Fibroblast of villous mesenchyme (primary cell): ENCODE measurements at regions not wholly inside any gene's neighbourhood (a gene's known extent, or its start where the extent isn't known, plus 50 kb on each side); places are given as distances from the start of the nearest gene placed in this dataset.

Source experiments
- DNase-seq: peaks from one replicate; pipeline ENCODE4 v3.0.0-alpha.2; 2010; ENCODE audit warnings: low read depth
- H3K4me3 ChIP-seq: 2 replicates; pipeline ENCODE4 v1.5.1; 2011; ENCODE audit warnings: low read depth, mild to moderate bottlenecking, low read length
- TF ChIP-seq, protein P1 (sequence below): IDR thresholded peaks from 2 replicates; pipeline ENCODE4 v1.5.1; 2012; ENCODE audit warnings: low read depth, mild to moderate bottlenecking, low read length; ENCODE audit not compliant: insufficient read depth

DNA sequence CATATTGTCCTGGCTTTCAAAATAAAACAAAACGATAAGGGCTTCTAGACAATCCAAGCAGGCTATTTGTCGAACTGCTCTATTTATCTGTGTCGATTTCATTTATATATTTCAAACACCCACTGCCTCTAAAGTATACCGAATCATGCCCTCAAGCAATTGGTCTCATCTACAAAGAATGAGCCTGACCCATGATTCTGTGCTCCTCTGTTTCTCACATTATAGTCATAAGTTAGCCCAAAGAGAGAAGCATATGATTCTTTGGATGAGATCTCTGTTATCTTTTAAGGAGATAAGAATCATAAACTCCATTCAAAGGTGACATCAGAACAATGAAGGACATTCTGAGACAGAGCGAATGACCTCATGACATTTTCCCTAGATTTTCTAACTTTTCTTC, 191.1 kb downstream of the MAP2K6 start:
- no peak overlapping the region for H3K4me3 ChIP-seq
- DNase-seq, result no peak
- TF ChIP-seq, protein P1, sequence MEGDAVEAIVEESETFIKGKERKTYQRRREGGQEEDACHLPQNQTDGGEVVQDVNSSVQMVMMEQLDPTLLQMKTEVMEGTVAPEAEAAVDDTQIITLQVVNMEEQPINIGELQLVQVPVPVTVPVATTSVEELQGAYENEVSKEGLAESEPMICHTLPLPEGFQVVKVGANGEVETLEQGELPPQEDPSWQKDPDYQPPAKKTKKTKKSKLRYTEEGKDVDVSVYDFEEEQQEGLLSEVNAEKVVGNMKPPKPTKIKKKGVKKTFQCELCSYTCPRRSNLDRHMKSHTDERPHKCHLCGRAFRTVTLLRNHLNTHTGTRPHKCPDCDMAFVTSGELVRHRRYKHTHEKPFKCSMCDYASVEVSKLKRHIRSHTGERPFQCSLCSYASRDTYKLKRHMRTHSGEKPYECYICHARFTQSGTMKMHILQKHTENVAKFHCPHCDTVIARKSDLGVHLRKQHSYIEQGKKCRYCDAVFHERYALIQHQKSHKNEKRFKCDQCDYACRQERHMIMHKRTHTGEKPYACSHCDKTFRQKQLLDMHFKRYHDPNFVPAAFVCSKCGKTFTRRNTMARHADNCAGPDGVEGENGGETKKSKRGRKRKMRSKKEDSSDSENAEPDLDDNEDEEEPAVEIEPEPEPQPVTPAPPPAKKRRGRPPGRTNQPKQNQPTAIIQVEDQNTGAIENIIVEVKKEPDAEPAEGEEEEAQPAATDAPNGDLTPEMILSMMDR, result no peak

GRCh38 chr17:69606142-69606800, 191.8 kb downstream of the MAP2K6 start:
- TF ChIP-seq, protein P1, result no peak
- DNase-seq, result no peak
- H3K4me3 ChIP-seq, result no peak overlapping the region

GRCh38 chr17:69607162-69607834, 192.8 kb downstream of the MAP2K6 start:
- DNase-seq, result peak; percentile 84
- H3K4me3 ChIP-seq, result no peak overlapping the region
- TF ChIP-seq, protein P1, result peak; percentile 89

DNA sequence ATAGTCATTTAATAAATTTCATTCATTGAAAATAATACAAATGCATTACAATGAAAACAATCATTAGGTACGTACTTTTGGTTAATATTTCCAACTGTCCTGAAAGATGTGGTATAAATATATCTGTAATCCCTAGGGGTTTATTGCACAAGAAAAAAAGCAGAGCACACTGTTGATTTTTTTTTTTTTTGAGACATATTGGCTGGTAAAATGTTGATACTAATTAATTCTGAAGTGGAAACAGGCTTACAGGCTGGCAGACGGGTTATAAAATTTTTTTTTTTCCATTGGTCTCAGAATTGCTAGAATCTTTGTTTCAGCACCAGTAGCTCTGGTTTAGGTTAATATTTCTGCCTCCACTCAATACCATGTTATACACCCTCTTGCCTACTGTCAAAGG, 193.6 kb downstream of the MAP2K6 start:
- TF ChIP-seq, protein P1, result no peak
- DNase-seq, result no peak
- no peak overlapping the region for H3K4me3 ChIP-seq

GRCh38 chr17:69608808-69609472, 194.4 kb downstream of the MAP2K6 start:
- H3K4me3 ChIP-seq, result peak overlapping the region; percentile 1
- TF ChIP-seq, protein P1, result no peak
- DNase-seq, result peak; percentile 91

DNA sequence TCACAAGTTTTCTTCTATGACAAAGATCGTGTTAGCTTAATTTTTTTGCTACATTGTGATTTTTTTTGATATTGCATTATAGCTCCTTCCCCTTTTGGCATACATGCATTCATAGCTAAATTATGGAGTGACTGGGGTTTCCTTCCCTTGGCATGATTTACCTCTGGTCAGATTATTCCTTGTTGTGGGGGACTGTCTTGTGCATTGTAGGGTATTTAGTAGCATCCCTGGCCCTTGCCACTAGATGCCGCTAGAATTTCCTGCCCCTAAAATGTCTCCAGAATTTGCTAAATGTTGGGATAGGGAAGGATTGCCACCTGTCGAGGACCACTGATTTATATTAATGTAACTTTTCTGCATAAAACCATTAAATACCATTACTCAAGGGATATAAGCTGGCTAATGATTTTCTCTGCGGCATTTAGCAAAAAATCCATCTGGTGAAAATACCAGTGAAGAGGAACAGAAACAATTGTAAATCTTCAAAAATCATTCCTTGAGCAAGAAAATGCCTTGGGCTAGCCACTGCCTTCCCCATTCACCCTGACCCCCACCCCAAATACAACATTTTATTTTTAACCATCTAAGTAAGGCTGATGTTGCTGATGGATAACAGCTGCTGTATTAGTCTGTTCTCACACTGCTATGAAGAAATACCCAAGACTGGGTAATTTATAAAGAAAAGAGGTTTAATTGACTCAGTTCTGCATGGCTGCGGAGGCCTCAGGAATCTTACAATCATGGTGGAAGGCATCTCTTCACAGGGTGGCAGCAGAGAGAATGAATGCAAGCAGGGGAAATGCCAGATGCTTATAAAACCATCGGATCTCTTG, 195.2 kb downstream of the MAP2K6 start:
- no peak overlapping the region for H3K4me3 ChIP-seq
- TF ChIP-seq, protein P1, result peak; percentile 75
- DNase-seq, result peak; percentile 36
